ENCODE measurements at regions not wholly inside any gene's neighbourhood (a gene's known extent, or its start where the extent isn't known, plus 50 kb on each side); places are given as distances from the start of the nearest gene placed in this dataset.

DNA sequence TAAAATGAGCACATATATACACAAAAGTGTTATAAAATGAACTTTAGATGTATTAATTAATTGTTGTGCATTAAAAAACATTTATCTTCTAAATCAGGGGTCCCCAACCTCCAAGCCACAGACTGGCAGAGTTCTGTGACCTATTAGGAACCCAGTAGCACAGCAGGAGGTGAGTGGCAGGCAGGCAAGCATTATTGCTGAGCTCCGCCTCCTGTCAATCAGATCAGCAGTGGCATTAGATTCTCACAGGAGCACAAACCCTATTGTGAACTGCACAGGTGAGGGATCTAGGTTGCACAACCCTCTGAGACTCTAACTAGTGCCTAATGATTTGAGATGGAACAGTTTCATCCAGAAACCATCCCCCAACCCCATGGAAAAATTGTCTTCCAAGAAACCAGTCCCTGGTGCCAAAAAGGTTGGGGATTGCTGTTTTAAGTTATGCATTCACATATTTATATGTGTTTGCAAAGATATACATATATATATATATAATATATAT, 583.7 kb downstream of the KCNJ2 start:
- ATAC-seq = no peak
- WGBS (ENCODE audit: missing lambda C conversion rate) = 60% methylated on average over 1 of the region's 1 CpG
- ChIA-PET CTCF (interaction anchor here (0.6 to 2.6 kb wide), 2 partner anchors 14 to 300 kb away, joined by 3 to 14 read pairs; no protein-coding TSS in a partner anchor), POLR2A (no interaction called here)
- no peak overlapping the region for H3K27ac ChIP-seq
- DNase-seq (ENCODE audit: low read depth in 1 of 2, low spot score in 1 of 2) = no peak
- FAIRE-seq = no peak
- TF ChIP-seq RAD21 (conservative IDR thresholded peaks at IDR 0.05 in 1 of 2, IDR thresholded peaks at IDR 0.05 in 1 of 2) (no peak), RNF2 (IDR thresholded peaks at IDR 0.05; ENCODE audit: borderline replicate concordance, low read depth) (no peak), CEBPB (IDR thresholded peaks at IDR 0.05) (no peak), MAFK (IDR thresholded peaks at IDR 0.05; ENCODE audit: partially characterized antibody) (no peak), MYC (IDR thresholded peaks at IDR 0.05; ENCODE audit: borderline replicate concordance, low read length) (no peak), JUN (IDR thresholded peaks at IDR 0.05) (no peak), JUNB (IDR thresholded peaks at IDR 0.05) (no peak), RFX5 (IDR thresholded peaks at IDR 0.05) (no peak), EP300 (IDR thresholded peaks at IDR 0.05) (no peak), MAZ (IDR thresholded peaks at IDR 0.05; ENCODE audit: borderline replicate concordance, low read depth, low read length) (no peak), NR3C1 (IDR thresholded peaks at IDR 0.05) (no peak)
- TF ChIP-seq, protein P1, sequence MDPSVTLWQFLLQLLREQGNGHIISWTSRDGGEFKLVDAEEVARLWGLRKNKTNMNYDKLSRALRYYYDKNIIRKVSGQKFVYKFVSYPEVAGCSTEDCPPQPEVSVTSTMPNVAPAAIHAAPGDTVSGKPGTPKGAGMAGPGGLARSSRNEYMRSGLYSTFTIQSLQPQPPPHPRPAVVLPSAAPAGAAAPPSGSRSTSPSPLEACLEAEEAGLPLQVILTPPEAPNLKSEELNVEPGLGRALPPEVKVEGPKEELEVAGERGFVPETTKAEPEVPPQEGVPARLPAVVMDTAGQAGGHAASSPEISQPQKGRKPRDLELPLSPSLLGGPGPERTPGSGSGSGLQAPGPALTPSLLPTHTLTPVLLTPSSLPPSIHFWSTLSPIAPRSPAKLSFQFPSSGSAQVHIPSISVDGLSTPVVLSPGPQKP (IDR thresholded peaks at IDR 0.05; ENCODE audit: low read depth, low read length) = no peak
- TF ChIP-seq, protein P2, sequence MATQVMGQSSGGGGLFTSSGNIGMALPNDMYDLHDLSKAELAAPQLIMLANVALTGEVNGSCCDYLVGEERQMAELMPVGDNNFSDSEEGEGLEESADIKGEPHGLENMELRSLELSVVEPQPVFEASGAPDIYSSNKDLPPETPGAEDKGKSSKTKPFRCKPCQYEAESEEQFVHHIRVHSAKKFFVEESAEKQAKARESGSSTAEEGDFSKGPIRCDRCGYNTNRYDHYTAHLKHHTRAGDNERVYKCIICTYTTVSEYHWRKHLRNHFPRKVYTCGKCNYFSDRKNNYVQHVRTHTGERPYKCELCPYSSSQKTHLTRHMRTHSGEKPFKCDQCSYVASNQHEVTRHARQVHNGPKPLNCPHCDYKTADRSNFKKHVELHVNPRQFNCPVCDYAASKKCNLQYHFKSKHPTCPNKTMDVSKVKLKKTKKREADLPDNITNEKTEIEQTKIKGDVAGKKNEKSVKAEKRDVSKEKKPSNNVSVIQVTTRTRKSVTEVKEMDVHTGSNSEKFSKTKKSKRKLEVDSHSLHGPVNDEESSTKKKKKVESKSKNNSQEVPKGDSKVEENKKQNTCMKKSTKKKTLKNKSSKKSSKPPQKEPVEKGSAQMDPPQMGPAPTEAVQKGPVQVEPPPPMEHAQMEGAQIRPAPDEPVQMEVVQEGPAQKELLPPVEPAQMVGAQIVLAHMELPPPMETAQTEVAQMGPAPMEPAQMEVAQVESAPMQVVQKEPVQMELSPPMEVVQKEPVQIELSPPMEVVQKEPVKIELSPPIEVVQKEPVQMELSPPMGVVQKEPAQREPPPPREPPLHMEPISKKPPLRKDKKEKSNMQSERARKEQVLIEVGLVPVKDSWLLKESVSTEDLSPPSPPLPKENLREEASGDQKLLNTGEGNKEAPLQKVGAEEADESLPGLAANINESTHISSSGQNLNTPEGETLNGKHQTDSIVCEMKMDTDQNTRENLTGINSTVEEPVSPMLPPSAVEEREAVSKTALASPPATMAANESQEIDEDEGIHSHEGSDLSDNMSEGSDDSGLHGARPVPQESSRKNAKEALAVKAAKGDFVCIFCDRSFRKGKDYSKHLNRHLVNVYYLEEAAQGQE (IDR thresholded peaks at IDR 0.05) = no peak
- H3K4me3 ChIP-seq = no peak overlapping the region
- H3K4me2 ChIP-seq = no peak overlapping the region
- H3K4me1 ChIP-seq = no peaks in the 10 kb centered on the region
- H3K9me3 ChIP-seq = 0 out of 3 replicates have a peak, but pooled peaks cover 3% of the 10 kb centered on the region

DNA sequence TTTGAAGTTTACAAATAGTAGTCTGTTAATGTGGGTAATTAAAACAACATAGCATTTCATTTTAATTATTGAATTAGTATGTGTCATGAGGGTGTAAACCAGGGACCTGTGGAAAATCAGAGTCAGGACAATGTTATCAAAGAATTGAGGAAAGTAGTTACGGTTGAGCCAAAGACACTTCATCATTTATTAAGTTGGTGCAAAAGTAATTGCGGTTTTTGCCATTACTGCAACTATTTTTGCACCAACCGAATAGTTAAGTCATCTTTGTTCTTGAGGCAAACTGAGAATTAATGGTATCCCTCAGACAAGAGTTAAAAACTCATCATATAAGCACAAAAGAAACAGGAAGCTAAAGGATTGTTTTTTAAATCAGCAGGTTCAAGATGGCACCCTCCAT, 593.7 kb downstream of the KCNJ2 start:
- 56% methylated on average over 3 of the region's 3 CpGs for WGBS (ENCODE audit: missing lambda C conversion rate)
- TF ChIP-seq SREBF2 (IDR thresholded peaks at IDR 0.05) (no peak), ESRRA (IDR thresholded peaks at IDR 0.05; ENCODE audit: borderline replicate concordance, low read length) (no peak), FOSB (CRISPR knock-in tag; IDR thresholded peaks at IDR 0.05) (no peak), HDAC2 (IDR thresholded peaks at IDR 0.05) (no peak)
- Histone ChIP-seq H3K4me1 (no peaks in the 10 kb centered on the region), H3K27ac (no peak overlapping the region), H3K4me3 (no peak overlapping the region), H3K9me3 (no peaks in the 10 kb centered on the region), H3K4me2 (no peak overlapping the region)
- CTCF ChIA-PET = interaction anchor here (0.8 kb wide), 1 partner anchor 21 kb away, joined by 4 read pairs; no protein-coding TSS in a partner anchor
- FAIRE-seq (peak; percentile 77), DNase-seq (ENCODE audit: low read depth in 1 of 2, low spot score in 1 of 2) (no peak), ATAC-seq (no peak)
- POLR2A ChIA-PET = no interaction called here

DNA sequence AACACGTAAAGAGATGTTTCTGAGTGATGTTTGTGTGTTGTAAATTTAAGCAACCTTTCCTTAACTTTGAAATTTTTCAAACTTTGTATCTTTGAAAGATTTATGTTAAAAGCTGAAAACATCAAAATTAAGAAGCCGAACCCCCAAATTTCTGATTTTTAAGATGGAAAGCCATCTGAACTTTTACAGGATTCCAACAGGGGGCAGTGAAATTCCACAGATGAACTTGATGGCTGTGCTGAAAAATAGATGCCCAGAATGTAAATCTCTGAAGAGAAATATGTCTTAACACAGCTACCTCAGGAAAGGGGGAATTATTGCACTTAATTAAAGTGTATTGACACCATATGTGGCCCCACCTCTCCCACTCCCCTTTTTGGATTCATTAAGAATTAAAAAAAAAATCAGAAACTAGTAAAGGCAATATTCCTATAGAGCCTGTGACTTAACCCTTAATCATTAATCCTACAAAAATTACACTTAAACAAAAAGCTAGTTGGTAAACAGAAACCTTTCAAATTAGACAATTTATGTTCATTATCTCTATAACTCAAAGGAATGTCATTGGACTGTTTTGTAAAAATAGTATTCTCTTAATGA, 597.9 kb downstream of the KCNJ2 start:
- Histone ChIP-seq H3K4me2 (no peak overlapping the region), H3K27ac (no peak overlapping the region), H3K4me3 (no peak overlapping the region), H3K9me3 (no peaks in the 10 kb centered on the region), H3K4me1 (no peaks in the 10 kb centered on the region)
- ChIA-PET CTCF (interaction anchor here (0.6 to 4.8 kb wide), 71 partner anchors 8 to 1796 kb away, joined by 3 to 43 read pairs (median 4); partner anchors contain the start of gene SOX9), POLR2A (no interaction called here)
- TF ChIP-seq KDM5A (IDR thresholded peaks at IDR 0.05) (no peak), CBX8 (IDR thresholded peaks at IDR 0.05) (no peak), SMC3 (IDR thresholded peaks at IDR 0.05) (peak; percentile 79), RAD21 (conservative IDR thresholded peaks at IDR 0.05 in 1 of 2, IDR thresholded peaks at IDR 0.05 in 1 of 2) (peak; percentile 86 to 93), NFE2L2 (conservative IDR thresholded peaks at IDR 0.05; ENCODE audit: low read length) (no peak), BHLHE40 (IDR thresholded peaks at IDR 0.05; ENCODE audit: low read depth, low read length) (no peak), NPAS2 (CRISPR knock-in tag; IDR thresholded peaks at IDR 0.05; ENCODE audit: borderline replicate concordance) (no peak)
- TF ChIP-seq, protein P3, sequence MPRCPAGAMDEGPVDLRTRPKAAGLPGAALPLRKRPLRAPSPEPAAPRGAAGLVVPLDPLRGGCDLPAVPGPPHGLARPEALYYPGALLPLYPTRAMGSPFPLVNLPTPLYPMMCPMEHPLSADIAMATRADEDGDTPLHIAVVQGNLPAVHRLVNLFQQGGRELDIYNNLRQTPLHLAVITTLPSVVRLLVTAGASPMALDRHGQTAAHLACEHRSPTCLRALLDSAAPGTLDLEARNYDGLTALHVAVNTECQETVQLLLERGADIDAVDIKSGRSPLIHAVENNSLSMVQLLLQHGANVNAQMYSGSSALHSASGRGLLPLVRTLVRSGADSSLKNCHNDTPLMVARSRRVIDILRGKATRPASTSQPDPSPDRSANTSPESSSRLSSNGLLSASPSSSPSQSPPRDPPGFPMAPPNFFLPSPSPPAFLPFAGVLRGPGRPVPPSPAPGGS (IDR thresholded peaks at IDR 0.05) = no peak
- TF ChIP-seq, protein P4, sequence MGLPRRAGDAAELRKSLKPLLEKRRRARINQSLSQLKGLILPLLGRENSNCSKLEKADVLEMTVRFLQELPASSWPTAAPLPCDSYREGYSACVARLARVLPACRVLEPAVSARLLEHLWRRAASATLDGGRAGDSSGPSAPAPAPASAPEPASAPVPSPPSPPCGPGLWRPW (IDR thresholded peaks at IDR 0.05) = no peak
- TF ChIP-seq, protein P5, sequence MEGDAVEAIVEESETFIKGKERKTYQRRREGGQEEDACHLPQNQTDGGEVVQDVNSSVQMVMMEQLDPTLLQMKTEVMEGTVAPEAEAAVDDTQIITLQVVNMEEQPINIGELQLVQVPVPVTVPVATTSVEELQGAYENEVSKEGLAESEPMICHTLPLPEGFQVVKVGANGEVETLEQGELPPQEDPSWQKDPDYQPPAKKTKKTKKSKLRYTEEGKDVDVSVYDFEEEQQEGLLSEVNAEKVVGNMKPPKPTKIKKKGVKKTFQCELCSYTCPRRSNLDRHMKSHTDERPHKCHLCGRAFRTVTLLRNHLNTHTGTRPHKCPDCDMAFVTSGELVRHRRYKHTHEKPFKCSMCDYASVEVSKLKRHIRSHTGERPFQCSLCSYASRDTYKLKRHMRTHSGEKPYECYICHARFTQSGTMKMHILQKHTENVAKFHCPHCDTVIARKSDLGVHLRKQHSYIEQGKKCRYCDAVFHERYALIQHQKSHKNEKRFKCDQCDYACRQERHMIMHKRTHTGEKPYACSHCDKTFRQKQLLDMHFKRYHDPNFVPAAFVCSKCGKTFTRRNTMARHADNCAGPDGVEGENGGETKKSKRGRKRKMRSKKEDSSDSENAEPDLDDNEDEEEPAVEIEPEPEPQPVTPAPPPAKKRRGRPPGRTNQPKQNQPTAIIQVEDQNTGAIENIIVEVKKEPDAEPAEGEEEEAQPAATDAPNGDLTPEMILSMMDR (IDR thresholded peaks at IDR 0.05) = peak; percentile 89
- DNase-seq (ENCODE audit: low read depth in 1 of 2, low spot score in 1 of 2) (peak; percentile 29 to 43), FAIRE-seq (peak; percentile 61), ATAC-seq (peak in 1 of 2 experiments; percentile 39; a peak in 1 of 6 replicates)
- WGBS (ENCODE audit: missing lambda C conversion rate) = 15% methylated on average over 2 of the region's 2 CpGs
